ENCODE measurements at regions not wholly inside any gene's neighbourhood (a gene's known extent, or its start where the extent isn't known, plus 50 kb on each side); places are given as distances from the start of the nearest gene placed in this dataset.

DNA sequence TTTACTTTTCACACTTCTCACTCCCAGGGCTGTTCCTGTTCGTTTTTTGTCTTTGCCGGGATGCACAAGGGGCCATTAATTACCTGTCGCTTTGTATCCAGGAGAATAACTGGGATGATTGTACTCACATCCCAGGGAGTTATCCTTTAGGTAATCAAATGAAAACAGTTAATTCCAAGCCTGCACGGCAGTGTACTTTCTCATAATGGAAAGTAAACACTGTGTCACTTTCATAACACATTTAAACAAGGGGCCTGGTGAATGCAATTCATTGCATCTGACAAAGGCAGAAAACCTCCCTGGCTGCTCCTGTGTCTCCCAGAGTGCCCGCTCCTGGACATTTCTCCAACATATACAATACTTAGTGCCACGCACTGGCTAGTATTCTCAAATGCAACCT, 138.7 kb upstream of the CELF2 start:
- in situ Hi-C loops (cut with MboI; ENCODE audit: low pct_unique_long_range_greater_than_20kb, low sequenced_read_pairs, unreplicated experiment) = no loop called here
- no peak for TF ChIP-seq CTCF (IDR thresholded peaks at IDR 0.05; ENCODE audit: extremely low read depth, insufficient read depth, missing control alignments)
- DNase-seq (ENCODE audit: low spot score) = no peak

GRCh38 chr10:10881117-10881813, 136.4 kb upstream of the CELF2 start:
- no peak for DNase-seq (ENCODE audit: low spot score)
- no peak for TF ChIP-seq CTCF (IDR thresholded peaks at IDR 0.05; ENCODE audit: extremely low read depth, insufficient read depth, missing control alignments)
- in situ Hi-C loops (cut with MboI; ENCODE audit: low pct_unique_long_range_greater_than_20kb, low sequenced_read_pairs, unreplicated experiment) = no loop called here

- TF ChIP-seq CTCF (IDR thresholded peaks at IDR 0.05; ENCODE audit: extremely low read depth, insufficient read depth, missing control alignments) = no peak
- no peak for DNase-seq (ENCODE audit: low spot score)
- in situ Hi-C loops (cut with MboI; ENCODE audit: low pct_unique_long_range_greater_than_20kb, low sequenced_read_pairs, unreplicated experiment) = no loop called here
Observed at GRCh38 chr10:10883737-10884136, 133.9 kb upstream of the CELF2 start.

- TF ChIP-seq CTCF (IDR thresholded peaks at IDR 0.05; ENCODE audit: extremely low read depth, insufficient read depth, missing control alignments) = no peak
- in situ Hi-C loops (cut with MboI; ENCODE audit: low pct_unique_long_range_greater_than_20kb, low sequenced_read_pairs, unreplicated experiment) = no loop called here
- no peak for DNase-seq (ENCODE audit: low spot score)
Observed at GRCh38 chr10:10886861-10887531, 130.7 kb upstream of the CELF2 start.

DNA sequence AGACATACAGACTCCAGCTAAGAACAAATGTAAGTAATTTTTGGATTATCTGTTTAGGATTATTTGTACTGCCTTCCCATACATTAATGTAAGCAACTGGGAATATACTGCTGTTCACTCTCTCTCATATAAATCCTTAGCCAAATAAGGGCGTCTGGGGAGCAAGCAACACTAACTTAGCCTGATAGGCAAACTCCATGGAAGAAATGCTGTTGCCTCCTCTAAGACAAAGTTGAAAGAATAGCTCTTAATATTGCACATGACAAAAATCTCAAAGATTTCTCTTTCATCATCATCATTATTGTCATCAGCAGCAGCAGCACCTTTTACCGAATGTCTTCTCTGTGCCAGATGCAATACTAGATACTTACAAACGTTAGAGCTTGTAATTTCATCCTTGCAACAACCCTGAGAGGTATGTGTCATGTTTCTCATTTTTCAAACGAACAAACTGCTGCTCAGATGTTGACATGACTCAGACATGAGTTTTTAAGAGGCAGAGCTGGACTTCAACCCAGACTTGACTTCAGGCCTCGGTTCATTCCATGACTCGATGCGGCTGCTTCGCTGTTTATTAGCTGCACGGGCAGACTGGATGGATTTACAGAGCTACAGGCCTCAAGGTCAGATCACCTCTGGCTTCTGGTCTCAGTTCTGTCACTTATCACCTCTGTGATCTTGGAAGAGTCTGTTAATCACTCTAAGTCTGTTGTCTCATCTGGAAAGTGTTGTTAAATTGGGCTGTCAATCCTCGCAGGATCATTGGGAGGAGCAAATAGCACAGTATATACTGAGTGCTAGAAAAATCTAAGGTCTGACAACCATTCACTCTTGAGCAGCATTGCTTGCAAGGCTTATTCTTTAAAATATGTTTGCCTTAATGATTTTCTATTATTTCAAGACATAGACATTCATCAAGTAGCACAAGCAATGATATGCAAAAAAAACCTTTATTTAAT, 126.3 kb upstream of the CELF2 start:
- in situ Hi-C loops (cut with MboI; ENCODE audit: low pct_unique_long_range_greater_than_20kb, low sequenced_read_pairs, unreplicated experiment) = no loop called here
- TF ChIP-seq CTCF (IDR thresholded peaks at IDR 0.05; ENCODE audit: extremely low read depth, insufficient read depth, missing control alignments) = no peak
- DNase-seq (ENCODE audit: low spot score) = no peak

- in situ Hi-C loops (cut with MboI; ENCODE audit: low pct_unique_long_range_greater_than_20kb, low sequenced_read_pairs, unreplicated experiment) = no loop called here
- no peak for DNase-seq (ENCODE audit: low spot score)
- TF ChIP-seq CTCF (IDR thresholded peaks at IDR 0.05; ENCODE audit: extremely low read depth, insufficient read depth, missing control alignments) = no peak
Observed at GRCh38 chr10:10892290-10892875, 125.3 kb upstream of the CELF2 start.

All from GM13977 (cell line).